Duodenal mucosa (tissue), 2 donors: ENCODE measurements at regions not wholly inside any gene's neighbourhood (a gene's known extent, or its start where the extent isn't known, plus 50 kb on each side); places are given as distances from the start of the nearest gene placed in this dataset.
"Not testable (repeated sequence)": the region's sequence is repeated elsewhere in the genome, so short reads cannot be mapped to it uniquely, and the experiment has no call there.

ENCODE experiments used
- H3K27ac ChIP-seq: one replicate; pipeline ENCODE4 v1.7.0; 2013; ENCODE audit warnings: low read depth, low read length
- H3K27me3 ChIP-seq, 2 donors: one replicate each; pipeline ENCODE4 v1.7.0; 2013; ENCODE audit warnings: low read length in 2 of 2, control low read depth in 1 of 2; ENCODE audit not compliant: insufficient read depth in 2 of 2, control insufficient read depth in 1 of 2
- H3K36me3 ChIP-seq, 2 donors: one replicate each; pipeline ENCODE4 v1.7.0; 2013; ENCODE audit warnings: low read length in 2 of 2, control low read depth in 1 of 2; ENCODE audit not compliant: insufficient read depth in 2 of 2, control insufficient read depth in 1 of 2
- H3K4me1 ChIP-seq, 2 donors: one replicate each; pipeline ENCODE4 v1.7.0; 2013; ENCODE audit warnings: low read length in 2 of 2, control low read depth in 1 of 2; ENCODE audit not compliant: insufficient read depth in 2 of 2, control insufficient read depth in 1 of 2
- H3K4me3 ChIP-seq, 2 donors: one replicate each; pipeline ENCODE4 v1.7.0; 2013; ENCODE audit warnings: low read length in 2 of 2, low read depth in 1 of 2
- H3K9ac ChIP-seq, 2 donors: one replicate each; pipeline ENCODE4 v1.7.0; 2013; ENCODE audit warnings: low read length in 2 of 2, low read depth in 1 of 2
- H3K9me3 ChIP-seq, 2 donors: one replicate each; pipeline ENCODE4 v1.7.0; 2013; ENCODE audit warnings: low read length in 2 of 2, control low read depth in 1 of 2; ENCODE audit not compliant: control insufficient read depth in 1 of 2

DNA sequence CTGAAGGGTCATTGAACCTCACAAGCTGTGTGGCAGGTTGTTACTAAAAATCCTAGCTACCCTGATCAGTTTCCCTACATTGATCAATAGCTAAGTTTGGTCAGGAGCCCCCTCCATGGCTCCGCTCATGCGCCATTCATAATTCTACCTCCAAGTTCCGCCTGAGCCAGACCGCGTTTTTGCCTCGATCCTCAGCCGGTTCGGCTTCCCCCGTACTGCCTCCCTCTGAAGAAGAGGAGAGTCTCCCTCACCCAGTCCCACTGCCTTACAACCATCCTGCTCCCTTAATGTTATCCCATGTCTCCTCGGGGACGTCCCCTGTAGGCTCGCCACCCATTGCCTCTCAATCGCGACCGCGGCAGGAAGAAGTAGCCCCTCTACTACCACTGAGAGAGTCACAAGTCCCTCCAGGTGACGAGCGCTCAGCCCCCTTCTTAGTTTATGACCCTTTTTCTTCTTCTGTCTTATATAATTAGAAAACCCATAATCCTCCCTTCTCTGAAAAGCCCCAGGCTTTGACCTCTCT lies 158.2 kb downstream of the DEFB131A start:
- H3K9me3 ChIP-seq, result no peaks in the 10 kb centered on the region
- H3K27ac ChIP-seq, result no peak overlapping the region
- H3K4me3 ChIP-seq, result peak overlapping the region in 1 of 2 donors; percentile 73

DNA sequence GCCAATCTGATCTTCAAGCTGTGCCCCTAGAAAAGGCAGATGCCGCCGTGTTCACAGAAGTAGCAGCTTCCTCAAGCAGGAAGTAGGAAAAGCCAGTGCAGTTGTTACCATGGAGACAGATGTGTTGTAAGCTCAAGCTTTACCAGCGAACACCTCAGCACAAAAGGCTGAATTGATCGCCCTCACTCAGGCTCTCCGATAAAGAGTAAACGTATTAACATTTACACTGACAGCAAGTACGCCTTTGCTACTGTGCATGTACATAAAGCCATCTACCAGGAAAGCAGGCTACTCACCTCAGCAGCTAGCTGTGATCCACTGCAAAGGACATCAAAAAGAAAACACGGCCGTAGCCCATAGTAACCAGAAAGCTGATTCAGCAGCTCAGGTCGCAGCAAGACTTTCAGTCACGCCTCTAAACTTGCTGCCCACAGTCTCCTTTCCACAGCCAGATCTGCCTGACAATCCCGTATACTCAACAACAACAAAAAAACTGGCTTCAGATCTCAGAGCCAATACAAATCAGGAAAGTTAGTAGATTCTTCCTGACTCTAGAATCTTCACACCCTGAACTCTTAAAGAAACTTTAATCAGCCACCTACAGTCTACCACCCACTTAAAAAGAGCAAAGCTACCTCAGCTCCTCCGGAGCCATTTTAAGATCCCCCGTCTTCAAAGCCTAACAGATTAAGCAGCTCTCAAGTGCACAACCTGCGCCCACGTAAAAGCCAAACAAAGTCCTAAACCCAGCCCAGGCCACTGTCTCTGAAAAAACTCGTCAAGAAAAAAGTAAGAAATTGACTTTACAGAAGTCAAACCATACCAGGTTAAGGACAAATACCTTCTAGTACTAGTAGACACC lies 160.0 kb downstream of the DEFB131A start:
- Histone ChIP-seq H3K4me1 (peaks cover 0 to 12% of the 10 kb centered on the region in 2 donors), H3K4me3 (peak overlapping the region in 1 of 2 donors; percentile 61), H3K9ac (peak overlapping the region; percentile 31 to 64)
- not testable (repeated sequence) for H3K27me3 ChIP-seq, H3K27ac ChIP-seq, H3K9me3 ChIP-seq, H3K36me3 ChIP-seq

More for the DNA sequence above, 158.2 kb downstream of the DEFB131A start:
- Histone ChIP-seq H3K27me3 (no peaks in the 10 kb centered on the region), H3K9ac (peak overlapping the region in 1 of 2 donors; percentile 74), H3K36me3 (no peaks in the 10 kb centered on the region), H3K4me1 (peaks cover 0 to 12% of the 10 kb centered on the region in 2 donors)

- not testable (repeated sequence) for H3K27me3 ChIP-seq, H3K27ac ChIP-seq, H3K36me3 ChIP-seq, H3K9me3 ChIP-seq
- H3K9ac ChIP-seq, result peak overlapping the region in 1 of 2 donors; percentile 31
- peaks cover 0 to 12% of the 10 kb centered on the region in 2 donors for H3K4me1 ChIP-seq
- H3K4me3 ChIP-seq, result peak overlapping the region in 1 of 2 donors; percentile 61
Observed at GRCh38 chr4:9604893-9605190, 160.6 kb downstream of the DEFB131A start.

- H3K27me3 ChIP-seq, result no peaks in the 10 kb centered on the region
- no peaks in the 10 kb centered on the region for H3K36me3 ChIP-seq
- peaks cover 0 to 12% of the 10 kb centered on the region in 2 donors for H3K4me1 ChIP-seq
- H3K27ac ChIP-seq, result no peak overlapping the region
- H3K9ac ChIP-seq, result no peak overlapping the region
- no peaks in the 10 kb centered on the region for H3K9me3 ChIP-seq
- H3K4me3 ChIP-seq, result no peak overlapping the region
Observed at GRCh38 chr4:9608300-9608699, 164.1 kb downstream of the DEFB131A start.

- not testable (repeated sequence) for H3K36me3 ChIP-seq, H3K4me1 ChIP-seq, H3K9ac ChIP-seq, H3K9me3 ChIP-seq, H3K4me3 ChIP-seq, H3K27me3 ChIP-seq, H3K27ac ChIP-seq
Observed at GRCh38 chr4:9610321-9610720, 166.1 kb downstream of the DEFB131A start.

DNA sequence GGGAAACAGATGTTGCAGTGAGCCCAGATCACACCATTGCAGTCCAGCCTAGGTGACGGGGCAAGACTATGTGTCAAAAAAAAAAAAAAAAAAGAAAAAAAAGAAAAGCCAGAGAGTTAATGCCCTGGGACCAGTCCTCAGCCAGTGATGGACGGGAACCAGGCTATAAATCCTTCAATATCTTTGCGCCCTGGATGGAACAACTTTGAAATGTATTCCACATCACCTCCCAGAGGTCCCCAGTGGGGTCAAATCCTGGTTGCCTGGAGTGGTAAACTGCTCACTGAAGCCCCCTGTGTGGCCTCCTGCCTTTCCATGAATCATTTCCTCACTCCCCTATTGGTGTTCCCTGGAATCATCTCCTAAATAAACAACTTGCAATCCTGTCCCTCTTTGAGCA lies 166.9 kb downstream of the DEFB131A start:
- Histone ChIP-seq H3K4me3 (no peak overlapping the region), H3K9me3 (no peaks in the 10 kb centered on the region), H3K9ac (no peak overlapping the region), H3K4me1 (no peaks in the 10 kb centered on the region), H3K27ac (no peak overlapping the region), H3K36me3 (no peaks in the 10 kb centered on the region), H3K27me3 (no peaks in the 10 kb centered on the region)

- not testable (repeated sequence) for H3K9me3 ChIP-seq, H3K9ac ChIP-seq, H3K4me1 ChIP-seq, H3K27ac ChIP-seq, H3K4me3 ChIP-seq, H3K27me3 ChIP-seq, H3K36me3 ChIP-seq
Observed at GRCh38 chr4:9636411-9636810, 145.0 kb upstream of the DRD5 start.

DNA sequence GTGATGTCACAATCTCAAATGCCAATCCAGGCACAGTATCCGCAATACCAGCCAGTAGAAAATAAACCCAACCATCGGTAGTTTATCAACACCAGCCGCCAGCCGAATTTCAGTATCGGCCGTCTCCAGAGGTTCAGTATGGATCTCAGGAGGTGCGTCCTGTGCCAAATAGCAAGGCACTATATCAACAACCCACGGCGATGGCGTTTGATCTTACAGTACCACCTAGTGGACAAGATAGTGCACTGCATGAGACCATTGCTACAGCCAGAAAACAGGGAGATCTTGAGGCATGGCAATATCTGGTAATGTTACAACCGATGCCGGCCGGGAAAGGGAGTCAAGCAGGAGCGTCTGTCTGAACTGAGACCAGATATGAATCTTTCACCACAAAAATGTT lies 121.8 kb upstream of the DRD5 start:
- not testable (repeated sequence) for H3K27ac ChIP-seq, H3K9ac ChIP-seq, H3K4me1 ChIP-seq, H3K27me3 ChIP-seq, H3K9me3 ChIP-seq, H3K4me3 ChIP-seq, H3K36me3 ChIP-seq

DNA sequence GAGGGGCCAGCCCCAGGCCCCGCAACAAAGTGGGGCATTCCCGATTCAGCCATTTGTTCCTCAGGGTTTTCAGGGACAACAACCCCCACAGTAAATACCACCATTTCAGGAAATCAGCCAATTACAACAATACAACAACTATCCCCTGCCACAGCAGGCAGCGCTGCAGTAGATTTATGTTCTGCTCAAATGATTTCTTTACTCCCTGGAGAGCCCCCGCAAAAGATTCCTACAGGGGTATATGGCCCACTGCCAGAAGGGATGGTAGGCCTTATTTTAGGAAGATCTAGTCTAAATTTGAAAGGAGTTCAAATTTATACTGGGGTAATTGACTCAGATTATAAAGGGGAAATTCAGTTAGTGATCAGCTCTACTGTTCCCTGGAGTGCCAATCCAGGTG lies 120.5 kb upstream of the DRD5 start:
- H3K27ac ChIP-seq, H3K36me3 ChIP-seq, H3K27me3 ChIP-seq, H3K4me1 ChIP-seq, H3K4me3 ChIP-seq, H3K9me3 ChIP-seq, H3K9ac ChIP-seq: not testable (repeated sequence)

DNA sequence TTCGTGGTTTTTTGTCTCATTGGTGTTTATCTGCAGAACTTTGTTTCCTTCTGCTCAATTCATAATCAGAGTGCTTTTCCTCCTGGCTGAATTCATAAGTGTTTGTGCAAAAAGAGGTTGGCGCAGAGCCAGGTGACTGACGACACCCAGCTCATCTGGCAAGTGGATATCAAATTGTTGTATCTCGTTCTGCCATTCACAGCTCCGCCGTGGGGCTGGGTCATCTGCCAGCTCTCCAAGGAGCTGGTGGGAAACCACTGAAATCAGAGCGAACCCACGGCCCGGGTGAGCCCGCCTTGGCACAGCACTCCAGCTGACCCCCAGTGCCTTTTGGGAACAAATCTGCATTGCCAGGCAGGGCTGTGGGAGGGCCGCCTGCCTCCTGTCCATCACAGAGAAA lies 110.7 kb upstream of the DRD5 start:
- H3K9ac ChIP-seq, H3K9me3 ChIP-seq, H3K4me3 ChIP-seq, H3K4me1 ChIP-seq, H3K27me3 ChIP-seq, H3K27ac ChIP-seq, H3K36me3 ChIP-seq: not testable (repeated sequence)
